HG03095 (cell line): ENCODE measurements at regions not wholly inside any gene's neighbourhood (a gene's known extent, or its start where the extent isn't known, plus 50 kb on each side); places are given as distances from the start of the nearest gene placed in this dataset.
A peak's percentile ranks its signal among the peaks of the same experiment; 100 is the strongest.

Experiments used
- ATAC-seq: cut with Tn5 transposase; IDR thresholded peaks from one replicate; pipeline ENCODE4 v1.9.1; 2021; ENCODE audit warnings: moderate library complexity; ENCODE audit not compliant: unreplicated experiment

GRCh38 chr3:82311901-82312300, 550.5 kb upstream of the GBE1 start:
- ATAC-seq = no peak

- ATAC-seq = no peak
Measured at GRCh38 chr3:82308755-82309154, 547.3 kb upstream of the GBE1 start.

- ATAC-seq = no peak
Measured at GRCh38 chr3:82306189-82306588, 544.7 kb upstream of the GBE1 start.

- no peak for ATAC-seq
Measured at GRCh38 chr3:82294609-82295008, 533.2 kb upstream of the GBE1 start.

- ATAC-seq = peak; percentile 60
Measured at GRCh38 chr3:82293867-82294266, 532.4 kb upstream of the GBE1 start.

- no peak for ATAC-seq
Measured at GRCh38 chr3:82293435-82293834, 532.0 kb upstream of the GBE1 start.

GRCh38 chr3:82287562-82287961, 526.1 kb upstream of the GBE1 start:
- ATAC-seq = no peak

GRCh38 chr3:82281205-82281604, 519.8 kb upstream of the GBE1 start:
- ATAC-seq = no peak

GRCh38 chr3:82276992-82277391, 515.5 kb upstream of the GBE1 start:
- ATAC-seq = no peak

GRCh38 chr3:82274897-82275296, 513.5 kb upstream of the GBE1 start:
- no peak for ATAC-seq

GRCh38 chr3:82265747-82266146, 504.3 kb upstream of the GBE1 start:
- no peak for ATAC-seq

GRCh38 chr3:82262193-82262592, 500.7 kb upstream of the GBE1 start:
- no peak for ATAC-seq

GRCh38 chr3:82261637-82262036, 500.2 kb upstream of the GBE1 start:
- ATAC-seq = no peak

GRCh38 chr3:82261013-82261412, 499.6 kb upstream of the GBE1 start:
- no peak for ATAC-seq

GRCh38 chr3:82259994-82260393, 498.5 kb upstream of the GBE1 start:
- ATAC-seq = no peak

GRCh38 chr3:82240322-82240721, 478.9 kb upstream of the GBE1 start:
- no peak for ATAC-seq

- ATAC-seq = no peak
Measured at GRCh38 chr3:82236257-82236656, 474.8 kb upstream of the GBE1 start.

GRCh38 chr3:82229397-82229796, 468.0 kb upstream of the GBE1 start:
- ATAC-seq = no peak

- no peak for ATAC-seq
Measured at GRCh38 chr3:82224661-82225060, 463.2 kb upstream of the GBE1 start.

GRCh38 chr3:82222401-82222800, 461.0 kb upstream of the GBE1 start:
- ATAC-seq = no peak

GRCh38 chr3:82217571-82217970, 456.1 kb upstream of the GBE1 start:
- no peak for ATAC-seq

- no peak for ATAC-seq
Measured at GRCh38 chr3:82208002-82208710, 446.7 kb upstream of the GBE1 start.

- no peak for ATAC-seq
Measured at GRCh38 chr3:82202269-82202668, 440.8 kb upstream of the GBE1 start.
